ENCODE measurements at regions not wholly inside any gene's neighbourhood (a gene's known extent, or its start where the extent isn't known, plus 50 kb on each side); places are given as distances from the start of the nearest gene placed in this dataset.
"Not testable (repeated sequence)": the region's sequence is repeated elsewhere in the genome, so short reads cannot be mapped to it uniquely, and the experiment has no call there.

DNA sequence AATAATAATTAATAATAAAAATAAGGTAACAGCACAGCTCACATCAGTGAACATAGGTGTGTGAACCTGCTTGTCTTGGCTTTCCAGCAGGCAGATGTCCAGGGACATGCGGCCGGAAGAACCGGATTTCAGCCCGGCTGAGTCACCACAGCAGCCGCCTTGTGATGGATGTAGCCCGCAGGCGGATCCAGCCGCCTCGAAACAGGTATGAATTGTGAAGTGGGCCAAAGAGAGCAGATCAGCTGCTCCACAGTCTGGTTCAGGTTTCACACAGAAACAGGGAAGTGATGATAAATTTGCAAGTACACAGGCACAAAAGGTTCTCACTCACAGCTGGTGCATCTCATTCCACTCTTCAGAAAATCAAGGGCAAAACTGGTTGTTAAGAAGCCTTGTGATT lies 55.1 kb downstream of the ID4 start:
- DNase-seq (ENCODE audit: low read depth), result no peak

- DNase-seq (ENCODE audit: low read depth), result no peak
These were observed 58.9 kb downstream of the ID4 start for GRCh38 chr6:19895866-19896692.

DNA sequence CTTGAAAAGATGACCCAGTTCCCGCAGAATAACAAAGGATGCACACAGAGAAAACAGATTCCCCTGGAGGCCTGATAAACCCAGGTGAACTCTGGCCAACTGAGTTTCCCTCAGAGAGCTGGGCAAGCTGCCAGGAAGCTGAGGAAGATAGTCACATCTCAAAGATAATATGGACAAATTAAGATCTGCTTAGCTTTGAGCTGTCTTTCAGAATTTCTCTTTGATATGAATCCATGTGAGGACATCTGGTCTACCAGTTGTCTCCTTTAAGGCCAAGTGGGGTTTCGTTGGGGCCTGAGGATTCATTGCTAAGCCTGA lies 59.5 kb downstream of the ID4 start:
- no peak for DNase-seq (ENCODE audit: low read depth)

DNA sequence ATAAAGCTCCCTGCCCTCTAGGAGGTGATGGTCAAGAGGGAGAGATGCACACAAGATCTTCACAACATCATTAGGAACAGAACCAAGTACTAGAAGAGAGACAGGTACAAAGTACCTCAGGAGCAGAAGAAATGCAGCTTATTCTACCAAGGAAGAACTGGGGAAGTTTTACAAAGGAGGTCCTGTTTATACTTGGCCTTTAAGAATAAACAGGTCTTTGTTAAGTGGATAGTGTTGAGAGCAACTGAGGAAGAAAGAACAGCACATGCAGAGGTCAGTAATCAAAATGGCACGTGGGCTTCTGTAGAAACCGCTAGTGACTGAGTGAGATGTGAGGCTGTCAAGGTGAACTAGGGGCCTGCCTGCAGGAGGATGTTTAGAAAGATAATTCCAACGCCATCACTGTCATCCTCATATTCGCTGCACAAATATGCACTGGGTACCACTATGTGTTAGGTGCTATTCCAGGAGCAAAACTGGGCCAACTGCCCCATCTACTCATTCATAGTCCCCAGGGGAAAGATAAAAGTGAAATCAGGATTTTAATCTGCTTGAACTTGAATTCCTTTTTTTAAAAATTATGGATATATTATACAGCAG lies 61.1 kb downstream of the ID4 start:
- no peak for DNase-seq (ENCODE audit: low read depth)

DNA sequence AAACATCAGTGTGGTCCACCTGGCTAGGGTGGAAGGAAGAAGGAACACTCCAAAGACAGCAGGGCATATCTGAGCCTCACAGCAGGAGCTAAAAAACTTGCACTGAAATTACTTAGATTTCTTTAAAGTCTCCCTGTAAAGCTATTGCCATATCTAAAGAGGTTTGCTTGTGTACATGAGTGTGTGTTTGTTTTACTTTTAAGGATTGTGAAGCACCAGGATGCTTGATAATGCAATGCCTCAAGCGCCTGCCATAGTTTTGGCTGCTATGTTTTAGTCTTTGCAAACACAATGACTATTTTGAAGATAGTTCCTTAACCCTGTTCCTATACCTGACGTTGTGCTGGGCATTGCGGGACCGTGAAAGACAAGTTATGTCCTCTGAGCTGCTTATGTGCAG lies 65.0 kb downstream of the ID4 start:
- no peak for DNase-seq (ENCODE audit: low read depth)

GRCh38 chr6:19904408-19904807 lies 67.2 kb downstream of the ID4 start:
- not testable (repeated sequence) for DNase-seq (ENCODE audit: low read depth)

DNA sequence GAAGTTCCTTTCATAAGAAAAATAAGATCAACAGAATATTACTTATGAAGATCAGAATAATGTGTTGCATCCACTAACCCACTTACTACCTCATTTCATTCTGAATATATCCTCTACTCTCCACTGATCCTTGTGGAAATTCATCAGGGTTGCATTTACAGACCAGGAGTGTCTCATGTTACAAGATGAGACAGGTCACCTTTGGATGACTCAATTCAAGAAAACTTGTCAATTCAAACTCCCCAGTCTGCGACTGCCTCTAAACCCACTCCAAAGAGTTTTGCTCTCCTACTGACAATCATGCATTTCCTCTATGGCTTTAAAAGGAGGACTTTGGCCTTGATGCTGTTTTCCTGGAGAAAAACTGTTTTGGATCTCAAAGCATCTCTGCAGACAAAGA lies 68.4 kb downstream of the ID4 start:
- DNase-seq (ENCODE audit: low read depth), result no peak

GRCh38 chr6:19906171-19906570 lies 69.0 kb downstream of the ID4 start:
- DNase-seq (ENCODE audit: low read depth), result no peak

DNA sequence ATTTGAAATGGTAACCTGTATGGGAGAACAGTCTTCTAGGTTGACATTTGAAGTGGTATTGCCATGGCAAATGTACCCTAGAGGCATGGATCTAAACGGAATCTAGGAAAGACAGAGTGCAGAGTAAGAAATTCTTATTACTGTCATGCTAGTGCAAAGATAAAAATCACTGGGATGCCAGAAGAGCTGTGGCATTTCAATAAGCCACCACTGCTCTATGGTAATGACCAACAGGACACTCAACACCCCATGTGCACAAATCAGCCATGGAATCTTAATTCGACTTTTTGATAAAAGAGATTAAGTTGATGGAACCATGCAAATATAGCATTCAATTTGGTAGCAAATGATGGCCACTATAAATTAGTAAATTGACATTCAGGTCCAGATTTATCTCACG lies 74.1 kb downstream of the ID4 start:
- DNase-seq (ENCODE audit: low read depth), result no peak

DNA sequence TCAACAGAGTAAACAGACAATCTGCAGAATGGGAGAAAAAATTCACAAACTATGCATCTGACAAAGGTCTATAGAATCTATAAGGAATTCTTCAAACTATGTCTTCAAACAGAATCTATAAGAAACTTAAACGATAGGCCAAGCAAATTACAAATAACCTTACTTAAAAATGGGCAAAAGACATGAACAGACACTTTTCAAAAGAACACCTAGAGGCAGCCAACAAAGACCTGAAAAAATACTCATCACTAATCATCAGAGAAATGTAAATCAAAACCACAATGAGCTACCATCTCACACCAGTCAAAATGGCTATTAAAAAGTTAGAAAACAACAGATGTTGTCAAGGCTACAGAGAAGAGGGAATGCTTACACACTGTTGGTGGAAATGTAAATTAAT lies 81.3 kb downstream of the ID4 start:
- DNase-seq (ENCODE audit: low read depth), result no peak

DNA sequence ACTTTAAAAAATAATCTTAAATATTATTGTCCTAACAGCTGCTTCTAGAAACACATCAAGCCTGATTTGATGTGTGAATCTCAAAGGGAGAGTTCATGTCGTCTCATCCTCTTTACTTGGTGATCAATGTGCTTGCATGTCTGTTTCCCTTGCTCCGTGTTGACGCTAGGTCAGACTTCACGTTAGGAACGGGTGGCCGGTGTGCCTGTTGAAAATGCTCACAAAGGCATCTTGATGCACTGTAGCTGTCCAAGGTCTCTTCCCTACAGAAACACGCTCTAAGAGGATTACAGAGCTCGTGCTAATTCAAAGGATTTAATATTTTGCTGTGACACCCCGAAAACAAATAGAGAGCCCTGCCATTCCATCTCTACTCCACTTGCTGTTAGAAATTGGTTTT lies 84.6 kb downstream of the ID4 start:
- DNase-seq (ENCODE audit: low read depth), result no peak

DNA sequence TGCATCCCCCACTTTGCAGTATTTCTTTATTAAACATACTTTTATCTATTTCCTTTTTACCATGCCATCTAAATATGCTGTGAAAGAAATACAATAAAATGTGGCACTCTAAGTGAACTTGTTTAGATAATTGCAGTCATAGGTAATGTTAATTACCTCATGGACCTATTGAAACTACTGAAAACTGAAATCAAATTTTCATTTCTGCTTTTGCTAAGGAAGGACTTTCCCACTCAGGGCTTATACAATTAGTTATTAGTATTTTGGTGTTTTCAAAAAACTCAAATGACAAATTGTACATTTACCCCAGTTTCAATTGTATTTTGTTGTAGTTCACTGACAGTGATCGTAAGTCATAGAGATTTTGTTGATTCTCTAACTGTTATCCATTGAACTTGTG lies 88.4 kb downstream of the ID4 start:
- no peak for DNase-seq (ENCODE audit: low read depth)

DNA sequence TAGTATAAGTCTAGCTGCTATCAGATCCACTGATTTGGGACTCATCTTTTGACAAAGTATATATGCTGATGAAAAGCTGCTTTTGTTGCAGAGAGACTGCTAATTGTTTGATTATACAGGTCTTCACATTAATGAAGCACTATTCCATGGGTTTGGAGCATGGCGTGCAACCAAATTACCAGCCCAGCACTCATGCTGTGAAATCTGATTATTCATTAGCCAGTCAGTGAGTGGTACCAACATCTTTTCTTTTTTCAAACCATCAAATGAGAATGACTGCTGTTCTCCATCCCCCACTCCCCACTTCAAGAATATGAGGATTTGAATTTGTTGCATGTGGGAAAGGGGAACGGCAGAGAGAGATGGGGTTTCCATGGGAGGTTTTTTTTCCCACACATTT lies 91.3 kb downstream of the ID4 start:
- DNase-seq (ENCODE audit: low read depth), result no peak

DNA sequence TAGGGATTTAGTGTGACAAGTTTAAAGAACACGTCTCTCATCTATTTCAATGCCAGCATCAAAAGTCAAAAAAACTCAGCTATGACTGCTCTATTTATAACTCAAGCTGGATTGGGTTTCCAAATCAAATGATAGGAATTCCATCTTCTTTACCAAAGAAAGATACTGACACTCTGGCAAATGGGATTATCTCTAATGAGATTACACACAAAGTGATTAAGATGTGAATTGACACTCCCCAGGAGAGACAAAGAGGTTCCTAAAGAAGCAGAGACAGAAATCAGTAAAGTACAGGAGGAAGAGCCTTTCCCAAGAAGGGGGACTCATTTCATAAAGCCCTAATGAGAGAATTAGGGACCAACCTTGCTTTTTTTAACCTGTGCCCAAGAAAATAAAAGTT lies 92.1 kb downstream of the ID4 start:
- DNase-seq (ENCODE audit: low read depth), result no peak

DNA sequence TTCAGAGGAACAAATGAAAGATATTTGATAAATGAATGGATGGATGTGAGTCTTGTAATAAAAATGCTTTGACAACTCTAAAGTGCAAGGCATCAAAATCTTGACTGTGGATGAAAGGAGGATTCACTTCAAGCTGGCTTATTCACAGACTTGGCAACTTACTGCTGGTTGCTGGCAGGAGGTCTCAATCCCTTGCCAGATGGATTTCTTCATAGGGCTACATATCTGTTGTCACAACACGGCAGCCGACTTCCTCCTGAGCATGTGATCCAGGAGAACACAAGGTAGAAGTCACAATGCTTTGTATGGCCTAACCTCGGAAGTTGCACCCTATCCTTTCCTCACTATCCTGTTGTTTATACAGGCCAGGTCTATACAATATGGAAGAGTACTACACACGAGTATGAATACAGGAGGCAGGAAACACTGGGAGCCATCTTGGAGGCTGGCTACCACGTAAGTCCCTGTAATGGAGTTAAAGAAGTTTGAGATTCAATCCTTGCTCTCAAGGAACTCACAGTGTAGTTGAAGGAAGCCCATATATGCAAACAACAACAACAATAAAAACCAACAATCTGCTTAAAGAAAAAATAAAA lies 97.9 kb downstream of the ID4 start:
- DNase-seq (ENCODE audit: low read depth), result no peak

- DNase-seq (ENCODE audit: low read depth), result not testable (repeated sequence)
These were observed 102.2 kb downstream of the ID4 start for GRCh38 chr6:19939321-19939720.

DNA sequence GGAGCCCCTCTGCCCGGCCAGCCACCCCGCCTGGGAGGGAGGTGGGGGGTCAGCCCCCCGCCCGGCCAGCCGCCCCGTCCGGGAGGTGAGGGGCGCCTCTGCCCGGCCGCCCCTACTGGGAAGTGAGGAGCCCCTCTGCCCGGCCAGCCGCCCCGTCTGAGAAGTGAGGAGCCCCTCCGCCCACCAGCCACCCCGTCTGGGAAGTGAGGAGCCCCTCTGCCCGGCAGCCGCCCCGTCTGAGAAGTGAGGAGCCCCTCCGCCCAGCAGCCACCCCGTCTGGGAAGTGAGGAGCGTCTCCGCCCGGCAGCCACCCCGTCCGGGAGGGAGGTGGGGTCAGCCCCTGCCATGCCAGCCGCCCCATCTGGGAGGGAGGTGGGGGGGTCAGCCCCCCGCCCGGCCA lies 102.8 kb downstream of the ID4 start:
- DNase-seq (ENCODE audit: low read depth), result not testable (repeated sequence)

- DNase-seq (ENCODE audit: low read depth), result no peak
These were observed 105.9 kb downstream of the ID4 start for GRCh38 chr6:19943042-19943441.

GRCh38 chr6:19945843-19946358 lies 108.7 kb downstream of the ID4 start:
- no peak for DNase-seq (ENCODE audit: low read depth)

GRCh38 chr6:19949155-19949554 lies 112.0 kb downstream of the ID4 start:
- DNase-seq (ENCODE audit: low read depth), result no peak

DNA sequence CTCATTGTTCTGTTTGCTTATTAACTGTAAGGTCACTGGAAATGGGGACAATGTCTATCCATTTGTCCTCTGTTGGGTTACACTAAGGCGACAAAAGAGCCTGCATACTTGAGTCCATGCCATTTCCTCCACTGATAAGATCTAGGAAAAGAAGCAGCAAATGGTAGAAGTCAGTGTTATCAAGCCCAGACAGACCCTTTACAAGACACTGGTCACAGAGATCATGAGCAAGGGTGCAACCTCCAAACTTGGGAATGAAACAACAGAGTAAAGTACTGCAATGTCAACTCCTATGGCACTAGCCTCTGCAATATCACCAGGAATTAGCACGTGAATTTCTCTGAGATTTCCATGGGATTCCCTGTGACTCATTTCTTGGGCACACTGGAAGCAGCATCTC lies 126.9 kb downstream of the ID4 start:
- no peak for DNase-seq (ENCODE audit: low read depth)

GRCh38 chr6:19968201-19968600 lies 131.0 kb downstream of the ID4 start:
- no peak for DNase-seq (ENCODE audit: low read depth)

DNA sequence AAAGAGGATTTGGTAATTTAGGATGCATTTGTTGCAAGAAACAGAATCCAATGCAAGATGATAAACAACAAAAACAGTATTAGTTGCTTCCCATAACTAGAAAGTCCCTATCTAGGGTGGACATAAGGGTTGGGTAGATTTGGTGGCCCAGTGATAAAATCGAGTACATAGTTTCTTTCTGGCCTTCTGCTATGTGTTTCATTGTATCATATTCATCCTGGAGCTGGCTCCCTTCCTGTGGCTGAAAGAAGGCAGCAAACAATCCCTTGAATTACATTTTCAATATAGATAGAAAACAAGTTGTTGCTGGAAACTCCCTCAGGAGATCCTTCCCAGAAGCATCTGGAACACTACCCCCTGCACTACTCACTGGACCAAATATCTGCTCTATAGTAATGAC lies 135.1 kb downstream of the ID4 start:
- no peak for DNase-seq (ENCODE audit: low read depth)

All from stimulated activated CD8-positive, alpha-beta memory T cell treated with anti-CD3 and anti-CD28 coated beads, Interleukin-12 subunit alpha, Interleukin-12 subunit beta, amount 100 ng/mL, for 4 hours (primary cell).